Liver (tissue), 8 donors: ENCODE measurements at regions not wholly inside any gene's neighbourhood (a gene's known extent, or its start where the extent isn't known, plus 50 kb on each side); places are given as distances from the start of the nearest gene placed in this dataset.

Experiments used
- DNase-seq: peaks from one replicate; pipeline ENCODE4 v3.0.0-alpha.2; 2017; ENCODE audit warnings: low spot score
- H3K27ac ChIP-seq, 2 donors: one replicate each; pipeline ENCODE4 v1.7.0; 2013; ENCODE audit warnings: inconsistent platforms in 2 of 2, low read length in 2 of 2, control low read depth in 1 of 2, low read depth in 1 of 2, mild to moderate bottlenecking in 1 of 2
- H3K27me3 ChIP-seq, 4 donors: one replicate each; pipeline versions ENCODE4 v1.6.1 to v1.7.0; 2013; ENCODE audit warnings: low read length in 3 of 4, inconsistent platforms in 1 of 4, mild to moderate bottlenecking in 1 of 4, moderate library complexity in 1 of 4; ENCODE audit not compliant: control insufficient read depth in 4 of 4, insufficient read depth in 4 of 4
- H3K36me3 ChIP-seq, 4 donors: one replicate each; pipeline versions ENCODE4 v1.6.1 to v1.7.0; 2013; ENCODE audit warnings: low read length in 3 of 4, mild to moderate bottlenecking in 3 of 4, low read depth in 1 of 4, moderate library complexity in 1 of 4; ENCODE audit not compliant: control insufficient read depth in 4 of 4, insufficient read depth in 3 of 4
- H3K4me1 ChIP-seq, 4 donors: one replicate each; pipeline versions ENCODE4 v1.6.1 to v1.7.0; 2013; ENCODE audit warnings: low read length in 3 of 4, mild to moderate bottlenecking in 3 of 4, moderate library complexity in 1 of 4; ENCODE audit not compliant: control insufficient read depth in 4 of 4, insufficient read depth in 4 of 4
- H3K4me3 ChIP-seq, 3 donors: one replicate each; pipeline versions ENCODE4 v1.6.1 to v1.7.0; 2013; ENCODE audit warnings: low read length in 3 of 3, control low read depth in 1 of 3, low read depth in 1 of 3, mild to moderate bottlenecking in 1 of 3
- H3K9ac ChIP-seq, 2 donors: one replicate each; pipeline ENCODE4 v1.7.0; 2013; ENCODE audit warnings: low read length in 2 of 2, mild to moderate bottlenecking in 2 of 2, moderate library complexity in 2 of 2, control low read depth in 1 of 2, low read depth in 1 of 2
- H3K9me3 ChIP-seq, 4 donors: one replicate each; pipeline versions ENCODE4 v1.6.1 to v1.7.0; 2013; ENCODE audit warnings: low read length in 3 of 4; ENCODE audit not compliant: control insufficient read depth in 4 of 4
- EGR1 ChIP-seq, 2 donors: IDR thresholded peaks; 2 replicates each; pipeline ENCODE4 v1.6.1; 2016 to 2018; ENCODE audit warnings: antibody characterized with exemption in 2 of 2, low read depth in 2 of 2
- FOXA2 ChIP-seq: IDR thresholded peaks from 2 replicates; pipeline ENCODE4 v1.6.1; 2016; ENCODE audit warnings: antibody characterized with exemption
- GABPA ChIP-seq, 2 donors: IDR thresholded peaks in 1 of 2; conservative IDR thresholded peaks in 1 of 2; 2 replicates each; pipeline ENCODE4 v1.6.1; 2016; ENCODE audit warnings: antibody characterized with exemption in 2 of 2, mild to moderate bottlenecking in 1 of 2, moderate library complexity in 1 of 2
- HNF4A ChIP-seq, 2 donors: conservative IDR thresholded peaks; 2 replicates each; pipeline ENCODE4 v1.6.1; 2016; ENCODE audit warnings: antibody characterized with exemption in 2 of 2, mild to moderate bottlenecking in 2 of 2
- HNF4G ChIP-seq: IDR thresholded peaks from 2 replicates; pipeline ENCODE4 v1.6.1; 2016; ENCODE audit warnings: antibody characterized with exemption
- JUND ChIP-seq, 2 donors: IDR thresholded peaks; 2 replicates each; pipeline ENCODE4 v1.6.1; 2016; ENCODE audit warnings: antibody characterized with exemption in 2 of 2
- NR2F2 ChIP-seq: IDR thresholded peaks from 2 replicates; pipeline ENCODE4 v1.6.1; 2016; ENCODE audit warnings: antibody characterized with exemption
- RAD21 ChIP-seq, 2 donors: IDR thresholded peaks; 2 replicates each; pipeline ENCODE4 v1.6.1; 2016; ENCODE audit warnings: antibody characterized with exemption in 2 of 2, mild to moderate bottlenecking in 2 of 2
- RXRA ChIP-seq, 2 donors: IDR thresholded peaks; 2 replicates each; pipeline ENCODE4 v1.6.1; 2017 to 2018; ENCODE audit warnings: antibody characterized with exemption in 2 of 2, mild to moderate bottlenecking in 1 of 2
- SP1 ChIP-seq: IDR thresholded peaks from 2 replicates; pipeline ENCODE4 v1.6.1; 2018; ENCODE audit warnings: antibody characterized with exemption, mild to moderate bottlenecking
- TAF1 ChIP-seq: conservative IDR thresholded peaks from 2 replicates; pipeline ENCODE4 v1.6.1; 2016; ENCODE audit warnings: antibody characterized with exemption, mild to moderate bottlenecking
- YY1 ChIP-seq: IDR thresholded peaks from 2 replicates; pipeline ENCODE4 v1.6.1; 2016; ENCODE audit warnings: antibody characterized with exemption, mild to moderate bottlenecking
- WGBS: extraction: QIAGEN DNeasy Blood & Tissue Kit; methylation state at CpG from one replicate; pipeline ENCODE4 v1.1.7; 2013; 5-methylcytosine and 5-hydroxymethylcytosine counted together
- TF ChIP-seq, protein P1 (sequence below): IDR thresholded peaks from 2 replicates; pipeline ENCODE4 v1.6.1; 2016; ENCODE audit warnings: antibody characterized with exemption
- TF ChIP-seq, protein P2 (sequence below): IDR thresholded peaks from 2 replicates; pipeline ENCODE4 v1.6.1; 2016; ENCODE audit warnings: antibody characterized with exemption
- TF ChIP-seq, protein P3 (sequence below): fragments of 150-350 bp; IDR thresholded peaks from 2 replicates; pipeline ENCODE4 v1.5.1; 2017; ENCODE audit warnings: improper control_type of control experiment, low read depth, low read length; ENCODE audit not compliant: missing input control
- donor health status: healthy.
- donor health status: healthy.
- donor health status: healthy.
- donor health status: healthy.
- donor health status: healthy.

DNA sequence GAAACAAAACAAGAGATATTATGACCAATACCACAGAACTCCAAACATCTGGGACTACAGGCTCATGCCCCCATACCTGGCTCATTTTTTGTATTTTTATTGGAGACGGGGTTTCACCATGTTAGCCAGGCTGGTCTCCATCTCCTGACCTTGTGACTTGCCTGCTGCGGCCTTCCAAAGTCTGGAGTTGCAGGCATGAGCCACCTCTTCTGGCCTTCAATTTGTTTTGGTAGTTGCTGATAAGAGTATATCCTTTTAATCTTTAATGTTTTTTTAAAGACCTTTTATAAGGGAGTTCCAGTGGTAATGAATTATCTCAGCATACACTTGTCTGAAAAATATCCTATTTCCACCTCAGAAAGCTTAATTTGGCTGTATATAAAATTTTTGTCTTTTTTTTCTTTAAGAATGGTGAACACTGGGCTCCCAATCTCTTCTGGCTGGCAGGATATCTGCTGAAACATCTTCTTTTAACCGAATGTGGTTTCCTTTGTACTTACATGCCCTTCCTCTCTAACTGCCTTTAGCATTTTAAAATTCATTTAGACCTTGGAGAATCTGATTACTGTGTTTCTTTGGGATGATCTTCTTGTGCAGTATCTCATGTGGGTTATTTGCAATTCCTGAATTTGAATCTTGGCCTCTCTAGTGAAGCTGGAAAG lies 112.1 kb upstream of the KDM5D start:
- Histone ChIP-seq H3K9ac (no peak overlapping the region), H3K9me3 (no peaks in the 10 kb centered on the region), H3K4me3 (no peak overlapping the region), H3K4me1 (no peaks in the 10 kb centered on the region), H3K27ac (no peak overlapping the region), H3K36me3 (no peaks in the 10 kb centered on the region), H3K27me3 (no peaks in the 10 kb centered on the region)
- no peak for DNase-seq
- WGBS = 56% methylated on average over 3 of the region's 3 CpGs
- TF ChIP-seq HNF4G = no peak
- no peak for TF ChIP-seq YY1
- TF ChIP-seq NR2F2 = no peak
- TF ChIP-seq HNF4A (conservative IDR thresholded peaks at IDR 0.05) = no peak
- no peak for TF ChIP-seq EGR1 (IDR thresholded peaks at IDR 0.05; ENCODE audit: low read depth in 2 of 2)
- TF ChIP-seq TAF1 = no peak
- TF ChIP-seq SP1 = no peak
- TF ChIP-seq, protein P1, sequence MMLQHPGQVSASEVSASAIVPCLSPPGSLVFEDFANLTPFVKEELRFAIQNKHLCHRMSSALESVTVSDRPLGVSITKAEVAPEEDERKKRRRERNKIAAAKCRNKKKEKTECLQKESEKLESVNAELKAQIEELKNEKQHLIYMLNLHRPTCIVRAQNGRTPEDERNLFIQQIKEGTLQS = no peak
- TF ChIP-seq GABPA (IDR thresholded peaks at IDR 0.05 in 1 of 2, conservative IDR thresholded peaks at IDR 0.05 in 1 of 2) = no peak

DNA sequence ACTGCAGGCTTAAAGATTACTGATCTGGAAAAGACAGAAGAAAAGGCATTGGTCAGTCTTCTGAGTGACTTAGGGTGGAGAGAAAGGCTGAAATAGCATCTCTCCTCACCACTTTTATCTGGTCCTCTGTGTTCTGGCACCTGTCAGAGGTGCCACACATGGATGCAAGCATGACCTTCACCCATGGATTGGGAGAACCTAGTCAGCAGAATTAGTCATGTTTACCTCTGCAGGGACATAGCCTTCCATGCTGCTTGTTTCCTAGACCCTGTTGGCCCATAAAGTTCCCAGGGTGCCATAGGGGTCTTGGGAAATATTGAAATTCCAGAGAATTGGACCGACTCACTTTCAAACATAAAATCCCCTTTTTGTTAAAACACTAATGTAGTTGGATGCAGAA lies 98.4 kb upstream of the KDM5D start:
- Histone ChIP-seq H3K4me3 (no peak overlapping the region), H3K27me3 (no peaks in the 10 kb centered on the region), H3K27ac (no peak overlapping the region), H3K4me1 (no peaks in the 10 kb centered on the region), H3K9me3 (peaks cover 0 to 10% (median under 1%) of the 10 kb centered on the region in 4 donors), H3K9ac (no peak overlapping the region), H3K36me3 (no peaks in the 10 kb centered on the region)
- TF ChIP-seq, protein P2, sequence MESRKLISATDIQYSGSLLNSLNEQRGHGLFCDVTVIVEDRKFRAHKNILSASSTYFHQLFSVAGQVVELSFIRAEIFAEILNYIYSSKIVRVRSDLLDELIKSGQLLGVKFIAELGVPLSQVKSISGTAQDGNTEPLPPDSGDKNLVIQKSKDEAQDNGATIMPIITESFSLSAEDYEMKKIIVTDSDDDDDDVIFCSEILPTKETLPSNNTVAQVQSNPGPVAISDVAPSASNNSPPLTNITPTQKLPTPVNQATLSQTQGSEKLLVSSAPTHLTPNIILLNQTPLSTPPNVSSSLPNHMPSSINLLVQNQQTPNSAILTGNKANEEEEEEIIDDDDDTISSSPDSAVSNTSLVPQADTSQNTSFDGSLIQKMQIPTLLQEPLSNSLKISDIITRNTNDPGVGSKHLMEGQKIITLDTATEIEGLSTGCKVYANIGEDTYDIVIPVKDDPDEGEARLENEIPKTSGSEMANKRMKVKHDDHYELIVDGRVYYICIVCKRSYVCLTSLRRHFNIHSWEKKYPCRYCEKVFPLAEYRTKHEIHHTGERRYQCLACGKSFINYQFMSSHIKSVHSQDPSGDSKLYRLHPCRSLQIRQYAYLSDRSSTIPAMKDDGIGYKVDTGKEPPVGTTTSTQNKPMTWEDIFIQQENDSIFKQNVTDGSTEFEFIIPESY = no peak
- no peak for TF ChIP-seq HNF4A (conservative IDR thresholded peaks at IDR 0.05)
- TF ChIP-seq RXRA (IDR thresholded peaks at IDR 0.05) = no peak
- no peak for TF ChIP-seq JUND (IDR thresholded peaks at IDR 0.05)
- no peak for TF ChIP-seq NR2F2
- no peak for TF ChIP-seq FOXA2
- no peak for TF ChIP-seq RAD21 (IDR thresholded peaks at IDR 0.05)
- TF ChIP-seq SP1 = no peak
- TF ChIP-seq, protein P1 = no peak
- DNase-seq = no peak
- WGBS = 69% methylated on average over 1 of the region's 1 CpG

DNA sequence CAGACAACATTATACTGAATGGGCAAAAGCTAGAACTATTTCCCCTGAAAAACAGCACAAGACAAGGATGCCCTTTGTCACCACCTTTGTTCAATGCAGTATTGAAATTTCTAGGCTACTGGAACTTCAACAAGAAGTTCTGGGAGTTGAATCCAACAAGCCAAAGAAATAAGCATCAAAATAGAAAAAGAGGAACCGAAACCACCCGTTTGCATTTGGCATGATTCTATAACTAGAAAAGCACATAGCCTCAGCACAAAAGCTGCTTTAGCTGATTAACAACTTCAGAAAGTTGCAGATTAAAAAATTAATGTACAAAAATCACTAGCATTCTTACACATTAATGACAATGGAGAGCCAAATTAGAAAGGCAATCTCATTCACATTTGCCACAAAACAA lies 79.6 kb upstream of the KDM5D start:
- DNase-seq = no peak
- H3K36me3 ChIP-seq = no peaks in the 10 kb centered on the region
- no peak overlapping the region for H3K27ac ChIP-seq
- H3K9ac ChIP-seq = no peak overlapping the region
- H3K27me3 ChIP-seq = no peaks in the 10 kb centered on the region
- no peak overlapping the region for H3K4me3 ChIP-seq
- 67% methylated on average over 2 of the region's 2 CpGs for WGBS
- no peaks in the 10 kb centered on the region for H3K9me3 ChIP-seq
- no peaks in the 10 kb centered on the region for H3K4me1 ChIP-seq
- TF ChIP-seq, protein P3, sequence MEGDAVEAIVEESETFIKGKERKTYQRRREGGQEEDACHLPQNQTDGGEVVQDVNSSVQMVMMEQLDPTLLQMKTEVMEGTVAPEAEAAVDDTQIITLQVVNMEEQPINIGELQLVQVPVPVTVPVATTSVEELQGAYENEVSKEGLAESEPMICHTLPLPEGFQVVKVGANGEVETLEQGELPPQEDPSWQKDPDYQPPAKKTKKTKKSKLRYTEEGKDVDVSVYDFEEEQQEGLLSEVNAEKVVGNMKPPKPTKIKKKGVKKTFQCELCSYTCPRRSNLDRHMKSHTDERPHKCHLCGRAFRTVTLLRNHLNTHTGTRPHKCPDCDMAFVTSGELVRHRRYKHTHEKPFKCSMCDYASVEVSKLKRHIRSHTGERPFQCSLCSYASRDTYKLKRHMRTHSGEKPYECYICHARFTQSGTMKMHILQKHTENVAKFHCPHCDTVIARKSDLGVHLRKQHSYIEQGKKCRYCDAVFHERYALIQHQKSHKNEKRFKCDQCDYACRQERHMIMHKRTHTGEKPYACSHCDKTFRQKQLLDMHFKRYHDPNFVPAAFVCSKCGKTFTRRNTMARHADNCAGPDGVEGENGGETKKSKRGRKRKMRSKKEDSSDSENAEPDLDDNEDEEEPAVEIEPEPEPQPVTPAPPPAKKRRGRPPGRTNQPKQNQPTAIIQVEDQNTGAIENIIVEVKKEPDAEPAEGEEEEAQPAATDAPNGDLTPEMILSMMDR = no peak
